Ectodermal cell (in vitro differentiated cells): ENCODE measurements at regions not wholly inside any gene's neighbourhood (a gene's known extent, or its start where the extent isn't known, plus 50 kb on each side); places are given as distances from the start of the nearest gene placed in this dataset.
"Not testable (repeated sequence)": the region's sequence is repeated elsewhere in the genome, so short reads cannot be mapped to it uniquely, and the experiment has no call there.

Source experiments
- H3K27ac ChIP-seq: 2 replicates; pipeline ENCODE4 v1.7.0; 2013; ENCODE audit warnings: mild to moderate bottlenecking, low read depth, low read length; ENCODE audit not compliant: insufficient read depth, poor library complexity, severe bottlenecking
- H3K27me3 ChIP-seq: 2 replicates; pipeline ENCODE4 v1.7.0; 2013; ENCODE audit warnings: mild to moderate bottlenecking, low read length; ENCODE audit not compliant: insufficient read depth, control insufficient read depth, poor library complexity, severe bottlenecking
- H3K36me3 ChIP-seq: one replicate; pipeline ENCODE4 v1.7.0; 2013; ENCODE audit warnings: low read length; ENCODE audit not compliant: control insufficient read depth, insufficient read depth
- H3K4me1 ChIP-seq: one replicate; pipeline ENCODE4 v1.7.0; 2013; ENCODE audit warnings: low read length; ENCODE audit not compliant: control insufficient read depth, insufficient read depth
- H3K4me3 ChIP-seq: 2 replicates; pipeline ENCODE4 v1.7.0; 2013; ENCODE audit warnings: low read depth, low read length, control low read depth; ENCODE audit not compliant: insufficient read depth
- H3K9me3 ChIP-seq: 2 replicates; pipeline ENCODE4 v1.7.0; 2013; ENCODE audit warnings: mild to moderate bottlenecking, low read length, moderate library complexity; ENCODE audit not compliant: control insufficient read depth
- WGBS, 2 experiments: methylation state at CpG; one replicate each; pipeline ENCODE4 v1.1.7; 2013; ENCODE audit warnings: missing lambda C conversion rate in 2 of 2; 5-methylcytosine and 5-hydroxymethylcytosine counted together

- 92 to 99% methylated on average over 3 to 4 of the region's 4 CpGs for WGBS, 2 experiments
- H3K27ac ChIP-seq, result no peak overlapping the region
- no peaks in the 10 kb centered on the region for H3K27me3 ChIP-seq
- H3K4me3 ChIP-seq, result no peak overlapping the region
- no peaks in the 10 kb centered on the region for H3K9me3 ChIP-seq
- no peaks in the 10 kb centered on the region for H3K36me3 ChIP-seq
- no peaks in the 10 kb centered on the region for H3K4me1 ChIP-seq
These were observed 236.0 kb upstream of the SLIT2 start for GRCh38 chr4:20015636-20016224.

- WGBS, 2 experiments, result 95 to 97% methylated on average over 46 to 51 of the region's 52 CpGs
- H3K9me3 ChIP-seq, H3K4me3 ChIP-seq, H3K27ac ChIP-seq, H3K36me3 ChIP-seq, H3K27me3 ChIP-seq, H3K4me1 ChIP-seq: not testable (repeated sequence)
These were observed 247.7 kb upstream of the SLIT2 start for GRCh38 chr4:20003836-20004558.

GRCh38 chr4:19999775-20000414, 251.8 kb upstream of the SLIT2 start:
- 67 to 79% methylated on average over 3 of the region's 4 CpGs for WGBS, 2 experiments
- Histone ChIP-seq H3K4me3 (no peak overlapping the region), H3K9me3 (no peaks in the 10 kb centered on the region), H3K27me3 (no peaks in the 10 kb centered on the region), H3K36me3 (no peaks in the 10 kb centered on the region), H3K27ac (no peak overlapping the region), H3K4me1 (no peaks in the 10 kb centered on the region)

GRCh38 chr4:19999276-19999675, 252.4 kb upstream of the SLIT2 start:
- H3K36me3 ChIP-seq, result no peaks in the 10 kb centered on the region
- H3K27ac ChIP-seq, result no peak overlapping the region
- no peaks in the 10 kb centered on the region for H3K4me1 ChIP-seq
- WGBS, 2 experiments, result no CpG with 5 or more reads among the region's 1 CpG
- H3K4me3 ChIP-seq, result no peak overlapping the region
- H3K27me3 ChIP-seq, result no peaks in the 10 kb centered on the region
- H3K9me3 ChIP-seq, result no peaks in the 10 kb centered on the region

GRCh38 chr4:19993242-19993641, 258.5 kb upstream of the SLIT2 start:
- Histone ChIP-seq H3K4me3 (no peak overlapping the region), H3K36me3 (no peaks in the 10 kb centered on the region), H3K4me1 (no peaks in the 10 kb centered on the region), H3K9me3 (no peaks in the 10 kb centered on the region), H3K27ac (no peak overlapping the region), H3K27me3 (no peaks in the 10 kb centered on the region)
- 91 to 94% methylated on average over 2 of the region's 2 CpGs for WGBS, 2 experiments

- H3K4me1 ChIP-seq, result no peaks in the 10 kb centered on the region
- 90 to 97% methylated on average over 4 of the region's 4 CpGs for WGBS, 2 experiments
- no peaks in the 10 kb centered on the region for H3K9me3 ChIP-seq
- H3K4me3 ChIP-seq, result no peak overlapping the region
- H3K27me3 ChIP-seq, result no peaks in the 10 kb centered on the region
- no peaks in the 10 kb centered on the region for H3K36me3 ChIP-seq
- H3K27ac ChIP-seq, result no peak overlapping the region
These were observed 259.1 kb upstream of the SLIT2 start for GRCh38 chr4:19992471-19993093.

GRCh38 chr4:19987746-19988145, 264.0 kb upstream of the SLIT2 start:
- H3K36me3 ChIP-seq, result no peaks in the 10 kb centered on the region
- H3K27me3 ChIP-seq, result no peaks in the 10 kb centered on the region
- H3K4me1 ChIP-seq, result no peaks in the 10 kb centered on the region
- H3K27ac ChIP-seq, result no peak overlapping the region
- H3K4me3 ChIP-seq, result no peak overlapping the region
- H3K9me3 ChIP-seq, result no peaks in the 10 kb centered on the region

- WGBS, 2 experiments, result 89 to 97% methylated on average over 1 to 3 of the region's 3 CpGs
- no peak overlapping the region for H3K4me3 ChIP-seq
- no peaks in the 10 kb centered on the region for H3K4me1 ChIP-seq
- no peaks in the 10 kb centered on the region for H3K27me3 ChIP-seq
- no peaks in the 10 kb centered on the region for H3K9me3 ChIP-seq
- H3K36me3 ChIP-seq, result no peaks in the 10 kb centered on the region
- no peak overlapping the region for H3K27ac ChIP-seq
These were observed 268.6 kb upstream of the SLIT2 start for GRCh38 chr4:19983072-19983471.

- no peak overlapping the region for H3K27ac ChIP-seq
- 92 to 94% methylated on average over 3 of the region's 3 CpGs for WGBS, 2 experiments
These were observed 269.1 kb upstream of the SLIT2 start for GRCh38 chr4:19982556-19982955.

GRCh38 chr4:19971829-19972228, 279.9 kb upstream of the SLIT2 start:
- Histone ChIP-seq H3K4me1 (no peaks in the 10 kb centered on the region), H3K4me3 (no peak overlapping the region), H3K36me3 (no peaks in the 10 kb centered on the region), H3K27ac (no peak overlapping the region), H3K9me3 (no peaks in the 10 kb centered on the region), H3K27me3 (no peaks in the 10 kb centered on the region)
- WGBS, 2 experiments, result 60 to 92% methylated on average over 1 of the region's 1 CpG

More at GRCh38 chr4:19982556-19982955, 269.1 kb upstream of the SLIT2 start:
- H3K36me3 ChIP-seq, result no peaks in the 10 kb centered on the region
- H3K4me1 ChIP-seq, result no peaks in the 10 kb centered on the region
- H3K4me3 ChIP-seq, result no peak overlapping the region
- H3K9me3 ChIP-seq, result no peaks in the 10 kb centered on the region
- H3K27me3 ChIP-seq, result no peaks in the 10 kb centered on the region
